ENCODE measurements at regions not wholly inside any gene's neighbourhood (a gene's known extent, or its start where the extent isn't known, plus 50 kb on each side); places are given as distances from the start of the nearest gene placed in this dataset.
A peak's percentile ranks its signal among the peaks of the same experiment; 100 is the strongest.

- Histone ChIP-seq H3K4me2 (ENCODE audit: low read depth, low read length) (no peak overlapping the region; the same call in 1 of the 2 replicates), H3K79me1 (ENCODE audit: low read depth in 1 of 2, low read length in 2 of 2) (no peaks in the 10 kb centered on the region), H3K27me3 (ENCODE audit: control insufficient read depth, insufficient read depth, low read length) (no peaks in the 10 kb centered on the region), H3K4ac (ENCODE audit: low read depth, low read length) (peak overlapping the region; percentile 43; the same call in 1 of the 2 replicates), H3K4me1 (ENCODE audit: control insufficient read depth, insufficient read depth, low read length) (peaks cover 16% of the 10 kb centered on the region), H3K36me3 (ENCODE audit: control insufficient read depth, insufficient read depth, low read length) (no peaks in the 10 kb centered on the region), H3K9me1 (ENCODE audit: insufficient read depth, low read length) (peaks cover 14% of the 10 kb centered on the region), H4K8ac (ENCODE audit: low read depth in 2 of 2, low read length in 2 of 2) (no peak overlapping the region; a peak in 1 of 4 replicates), H2BK15ac (ENCODE audit: low read depth, low read length) (peak overlapping the region; percentile 15; the same call in 1 of the 3 replicates), H2BK120ac (ENCODE audit: low read depth, low read length) (peak overlapping the region; percentile 52; the same call in 1 of the 2 replicates), H2AK5ac (ENCODE audit: low read depth, low read length) (peak overlapping the region; percentile 72; the same call in 1 of the 2 replicates), H2AK9ac (replicated peaks; ENCODE audit: low read depth, low read length, poor library complexity) (no peak overlapping the region), H3K56ac (ENCODE audit: extremely low read depth, insufficient read depth, low read length) (no peak overlapping the region), H2AFZ (replicated peaks; ENCODE audit: low read length, poor library complexity) (peak overlapping the region; percentile 64), H3K4me3 (ENCODE audit: insufficient read depth, low read depth, low read length) (no peak overlapping the region), H3K18ac (ENCODE audit: low read depth, low read length) (peak overlapping the region; percentile 21), H4K5ac (ENCODE audit: low read depth, low read length) (peak overlapping the region; percentile 7; the same call in 1 of the 2 replicates), H3K9ac (ENCODE audit: low read depth, low read length) (no peak overlapping the region), H2BK5ac (ENCODE audit: low read depth, low read length, poor library complexity, severe bottlenecking) (no peak overlapping the region), H4K20me1 (ENCODE audit: insufficient read depth, low read length) (no peaks in the 10 kb centered on the region), H2BK20ac (ENCODE audit: low read depth, low read length) (0 out of 2 replicates have a peak overlapping the region, but pooled peaks have one; percentile 59), H4K91ac (ENCODE audit: insufficient read depth, low read depth, low read length) (no peak overlapping the region), H3K23ac (ENCODE audit: low read depth, low read length) (0 out of 2 replicates have a peak overlapping the region, but pooled peaks have one; percentile 12), H3K27ac (ENCODE audit: insufficient read depth, low read length) (no peak overlapping the region), H3K14ac (replicated peaks; ENCODE audit: low read depth, low read length) (peak overlapping the region; percentile 10; the same call in 1 of the 2 replicates), H3K9me3 (ENCODE audit: control insufficient read depth, insufficient read depth, low read length) (no peaks in the 10 kb centered on the region)
- ChIA-PET CTCF (no interaction called here), POLR2A (ENCODE audit: unreplicated experiment) (no interaction called here)
- ATAC-seq (ENCODE audit: low read depth) = no peak
- peak; percentile 92 for DNase-seq
- WGBS, 2 experiments (ENCODE audit: extremely low coverage in 2 of 2, insufficient read length in 1 of 2) = 63% methylated on average over 4 of the region's 6 CpGs; no CpG with 5 or more reads in 1 of the 2 experiments
- in situ Hi-C loops (cut with MboI; ENCODE audit: low sequenced_read_pairs) (no loop called here), dilution Hi-C loops (cut with HindIII; ENCODE audit: low sequenced_read_pairs, unreplicated experiment) (no loop called here), intact Hi-C loops (cut with micrococcal nuclease) (loop anchor here (5.0 kb wide), 1 partner anchor 215 kb away; the partner anchor contains the start of gene GAS1)
- no peak for TF ChIP-seq RFX5 (IDR thresholded peaks at IDR 0.05; ENCODE audit: low read depth, low read length)
- TF ChIP-seq FOS (IDR thresholded peaks at IDR 0.05; ENCODE audit: low read depth, low read length) = peak; percentile 50; the same call in 1 of the 2 replicates
- peak; percentile 77 for TF ChIP-seq CEBPB (IDR thresholded peaks at IDR 0.05; ENCODE audit: low read depth, low read length)
- no TSS peak for BruUV-seq (replicated peaks)
These were observed 214.7 kb downstream of the GAS1 start for GRCh38 chr9:86732514-86733171.
